Stimulated activated memory B cell treated with anti-CD40 and anti-IgM and Interleukin-4, amounts not matched to agents 10 μg/mL and 1 μg/mL and 100 μg/mL, for 72 hours (primary cell): ENCODE measurements at regions not wholly inside any gene's neighbourhood (a gene's known extent, or its start where the extent isn't known, plus 50 kb on each side); places are given as distances from the start of the nearest gene placed in this dataset.
"Not testable (repeated sequence)": the region's sequence is repeated elsewhere in the genome, so short reads cannot be mapped to it uniquely, and the experiment has no call there.

Source experiments
- ATAC-seq: fragments of 150-1000 bp; cut with Tn5 transposase; 2 replicates; pipeline ENCODE4 v1.10.0; 2021
- H3K27ac Mint-ChIP-seq: one replicate; pipeline ENCODE4 v1.8.0; 2022; ENCODE audit warnings: mild to moderate bottlenecking, mixed read lengths
- H3K27me3 Mint-ChIP-seq: one replicate; pipeline ENCODE4 v1.8.0; 2022; ENCODE audit warnings: mixed read lengths
- H3K36me3 Mint-ChIP-seq: one replicate; pipeline ENCODE4 v1.8.0; 2022; ENCODE audit warnings: mixed read lengths
- H3K4me1 Mint-ChIP-seq: one replicate; pipeline ENCODE4 v1.8.0; 2022; ENCODE audit warnings: mixed read lengths
- H3K4me3 Mint-ChIP-seq: one replicate; pipeline ENCODE4 v1.8.0; 2022; ENCODE audit warnings: mild to moderate bottlenecking, moderate library complexity, mixed read lengths
- H3K9me3 Mint-ChIP-seq: one replicate; pipeline ENCODE4 v1.8.0; 2022; ENCODE audit warnings: mixed read lengths

DNA sequence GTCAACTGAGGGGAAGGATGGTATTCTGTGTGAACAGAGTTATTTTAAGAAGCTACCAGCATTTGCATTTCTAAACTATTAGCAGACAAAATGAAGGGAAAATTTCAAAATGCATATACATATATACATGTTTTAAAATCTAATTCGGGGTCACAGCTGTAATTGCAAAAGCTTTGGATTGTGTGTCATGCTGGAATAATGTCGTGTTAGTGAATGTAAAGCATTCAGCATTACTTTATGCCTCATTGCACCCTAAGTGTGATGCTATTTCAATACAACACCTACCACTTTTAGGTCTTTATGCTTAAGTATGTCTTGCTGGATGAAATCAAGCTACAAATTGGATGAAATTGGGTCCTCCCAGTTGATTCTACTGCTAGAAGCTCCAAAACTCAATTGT lies 687.6 kb upstream of the MEF2C start:
- no peak for ATAC-seq
- Mint-ChIP-seq H3K9me3 (no peaks in the 10 kb centered on the region), H3K4me1 (no peaks in the 10 kb centered on the region), H3K27ac (no peak overlapping the region), H3K27me3 (no peaks in the 10 kb centered on the region), H3K36me3 (no peaks in the 10 kb centered on the region), H3K4me3 (no peak overlapping the region)

DNA sequence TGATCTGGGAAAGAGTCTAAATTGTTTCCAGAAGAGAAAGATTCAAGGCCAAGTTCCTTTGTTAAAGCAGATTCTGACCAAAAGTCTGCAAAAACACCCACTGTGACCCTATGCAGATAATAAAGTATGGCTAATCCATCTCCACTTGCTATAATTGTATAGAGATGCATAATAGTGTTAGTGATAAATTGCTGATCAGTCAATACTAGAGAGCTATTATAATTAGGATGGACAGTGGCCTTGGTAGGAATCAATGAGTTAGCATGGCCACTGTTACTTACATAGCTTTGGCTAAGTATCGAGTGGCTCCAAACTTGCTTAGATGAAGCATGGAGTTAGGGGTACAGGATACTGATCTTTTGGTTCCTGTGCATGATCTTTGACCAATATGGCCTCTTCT lies 683.4 kb upstream of the MEF2C start:
- no peak overlapping the region for H3K4me3 Mint-ChIP-seq
- H3K4me1 Mint-ChIP-seq = no peaks in the 10 kb centered on the region
- no peaks in the 10 kb centered on the region for H3K36me3 Mint-ChIP-seq
- no peak overlapping the region for H3K27ac Mint-ChIP-seq
- ATAC-seq = no peak
- H3K9me3 Mint-ChIP-seq = no peaks in the 10 kb centered on the region
- no peaks in the 10 kb centered on the region for H3K27me3 Mint-ChIP-seq

DNA sequence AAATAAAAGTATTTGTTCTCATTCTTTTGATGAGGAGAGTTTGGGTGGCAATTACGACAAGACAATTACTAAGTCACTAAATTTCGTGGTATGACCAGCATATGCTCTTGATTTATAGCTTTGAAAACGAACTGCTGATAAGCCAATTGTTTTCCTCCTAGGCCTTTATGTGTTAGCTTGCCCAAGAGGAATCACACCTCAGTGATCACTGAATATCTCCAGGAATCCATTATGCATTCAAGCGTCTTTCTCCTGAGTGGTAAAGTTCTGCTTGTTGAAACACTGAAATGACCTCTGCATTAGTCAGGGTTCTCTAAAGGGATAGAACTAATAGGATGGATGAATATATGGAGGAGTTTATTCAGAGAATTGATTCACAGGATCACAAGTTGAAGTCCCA lies 677.7 kb upstream of the MEF2C start:
- no peaks in the 10 kb centered on the region for H3K27me3 Mint-ChIP-seq
- H3K36me3 Mint-ChIP-seq = no peaks in the 10 kb centered on the region
- no peak overlapping the region for H3K4me3 Mint-ChIP-seq
- no peaks in the 10 kb centered on the region for H3K4me1 Mint-ChIP-seq
- no peak for ATAC-seq
- H3K9me3 Mint-ChIP-seq = no peaks in the 10 kb centered on the region
- no peak overlapping the region for H3K27ac Mint-ChIP-seq

DNA sequence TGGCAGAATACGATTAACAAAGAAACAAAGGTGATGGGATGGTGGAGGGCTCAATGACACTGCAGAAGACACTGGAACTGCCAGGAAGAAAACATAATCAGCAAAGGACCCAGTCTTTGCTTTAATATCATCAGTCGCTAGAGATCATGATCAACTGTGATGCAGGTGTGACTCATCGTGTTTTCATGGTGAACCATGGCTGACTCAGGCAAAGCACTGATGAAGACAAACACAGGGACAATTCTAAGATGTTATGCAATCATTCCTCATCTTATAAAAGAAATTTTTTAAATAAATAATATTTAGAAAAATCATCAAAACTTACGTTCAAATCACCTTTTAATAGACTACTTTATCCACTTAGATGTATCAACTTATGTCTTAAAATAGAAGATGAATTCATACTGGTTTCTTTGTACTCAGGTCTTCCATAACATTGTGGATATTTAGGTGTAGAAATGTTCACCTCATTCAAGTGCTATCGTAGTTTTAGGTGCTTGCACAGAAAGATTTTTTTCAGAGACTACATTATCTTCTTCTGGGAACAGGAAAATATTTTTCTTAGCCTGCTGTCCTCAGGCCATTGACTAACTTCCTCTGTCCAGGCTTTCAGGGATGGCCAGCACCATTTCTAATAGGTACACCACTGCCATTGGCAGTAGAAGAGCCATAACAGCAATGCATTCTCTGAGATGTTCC lies 673.4 kb upstream of the MEF2C start:
- Mint-ChIP-seq H3K27me3 (no peaks in the 10 kb centered on the region), H3K4me3 (no peak overlapping the region), H3K4me1 (no peaks in the 10 kb centered on the region), H3K27ac (no peak overlapping the region), H3K9me3 (no peaks in the 10 kb centered on the region), H3K36me3 (no peaks in the 10 kb centered on the region)
- no peak for ATAC-seq

DNA sequence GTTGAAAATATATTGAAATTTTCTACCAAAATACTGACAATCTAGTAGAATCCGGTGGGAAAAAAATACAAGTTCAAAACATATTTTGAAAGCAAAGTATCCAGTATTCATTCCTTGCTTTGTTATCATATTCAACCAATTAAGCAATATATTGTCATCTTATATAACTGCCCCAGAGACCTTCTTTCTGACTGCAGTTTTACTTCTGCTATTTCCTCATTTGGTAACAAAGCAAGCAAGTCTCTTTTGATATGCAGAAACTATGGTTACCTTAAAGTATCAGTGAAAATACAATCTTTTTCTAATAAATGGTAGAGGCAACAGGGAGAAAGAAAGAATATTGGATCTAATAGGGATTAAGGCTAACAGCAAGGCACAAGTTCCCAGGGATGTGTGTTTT lies 663.7 kb upstream of the MEF2C start:
- Mint-ChIP-seq H3K27me3 (no peaks in the 10 kb centered on the region), H3K9me3 (no peaks in the 10 kb centered on the region), H3K4me1 (peaks cover 7% of the 10 kb centered on the region), H3K27ac (no peak overlapping the region), H3K4me3 (no peak overlapping the region), H3K36me3 (no peaks in the 10 kb centered on the region)
- ATAC-seq = no peak

DNA sequence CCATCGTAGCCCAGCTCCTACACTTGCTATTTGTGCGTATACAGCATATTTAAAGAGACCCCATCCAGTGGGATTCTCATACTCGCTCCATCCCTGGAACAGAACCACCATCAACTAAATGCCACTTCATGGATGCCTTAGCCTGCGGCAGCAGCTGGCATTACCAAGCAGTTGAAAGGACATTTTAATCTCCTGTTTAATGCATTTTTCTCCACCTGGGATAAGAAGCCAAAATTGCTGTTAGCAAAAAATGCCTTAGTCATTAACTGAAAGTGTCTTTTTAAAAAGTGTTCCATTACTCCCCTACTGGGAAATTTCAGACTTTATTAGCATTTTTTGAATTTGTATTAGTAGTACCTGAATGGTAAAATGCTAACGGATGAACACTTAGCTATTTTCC lies 662.6 kb upstream of the MEF2C start:
- H3K27me3 Mint-ChIP-seq = no peaks in the 10 kb centered on the region
- no peaks in the 10 kb centered on the region for H3K36me3 Mint-ChIP-seq
- peaks cover 7% of the 10 kb centered on the region for H3K4me1 Mint-ChIP-seq
- no peak for ATAC-seq
- H3K9me3 Mint-ChIP-seq = no peaks in the 10 kb centered on the region
- no peak overlapping the region for H3K4me3 Mint-ChIP-seq
- H3K27ac Mint-ChIP-seq = no peak overlapping the region

DNA sequence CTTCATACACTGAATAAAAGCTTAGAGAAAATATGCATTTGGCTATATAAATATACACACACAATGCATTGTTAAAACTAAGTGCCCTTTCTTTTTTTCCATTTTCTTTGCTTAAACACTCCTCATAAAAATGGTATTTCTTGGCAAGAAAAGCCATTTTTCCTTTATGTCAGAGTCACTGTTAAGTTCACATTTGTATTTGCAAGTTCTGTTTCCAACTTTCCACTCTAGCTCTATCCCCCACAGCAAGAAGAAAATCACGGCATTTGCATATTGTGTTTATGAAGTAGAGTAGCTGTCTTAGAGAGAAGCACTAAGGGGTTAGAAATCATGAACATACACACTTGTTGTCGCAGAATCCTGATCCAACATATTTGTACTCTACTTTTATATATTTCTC lies 662.1 kb upstream of the MEF2C start:
- Mint-ChIP-seq H3K4me3 (no peak overlapping the region), H3K36me3 (no peaks in the 10 kb centered on the region)

DNA sequence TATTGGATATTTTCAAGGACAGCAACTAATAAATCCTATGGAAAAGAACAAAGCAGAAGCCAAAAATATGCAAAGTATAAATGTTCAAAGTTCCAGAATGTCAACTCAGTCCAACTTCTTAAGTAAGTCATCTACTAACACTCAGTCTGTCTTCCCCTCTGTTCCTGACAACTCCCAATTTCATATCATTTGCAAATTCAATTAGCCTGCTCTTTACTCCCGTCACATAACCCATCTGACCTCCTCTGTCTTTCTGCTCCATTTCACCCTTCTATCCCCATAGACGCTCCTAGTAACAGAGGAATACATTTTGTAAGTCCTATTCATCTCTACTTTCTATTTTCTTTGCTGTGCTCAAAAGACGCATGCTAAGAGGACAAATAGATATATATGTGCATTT lies 659.8 kb upstream of the MEF2C start:
- H3K9me3 Mint-ChIP-seq = no peaks in the 10 kb centered on the region
- no peak overlapping the region for H3K4me3 Mint-ChIP-seq
- H3K27ac Mint-ChIP-seq = no peak overlapping the region
- peaks cover 7% of the 10 kb centered on the region for H3K4me1 Mint-ChIP-seq
- H3K27me3 Mint-ChIP-seq = no peaks in the 10 kb centered on the region
- ATAC-seq = no peak
- H3K36me3 Mint-ChIP-seq = no peaks in the 10 kb centered on the region

More for the DNA sequence above, 662.1 kb upstream of the MEF2C start:
- peaks cover 7% of the 10 kb centered on the region for H3K4me1 Mint-ChIP-seq
- no peak for ATAC-seq
- H3K27ac Mint-ChIP-seq = no peak overlapping the region
- H3K27me3 Mint-ChIP-seq = no peaks in the 10 kb centered on the region
- no peaks in the 10 kb centered on the region for H3K9me3 Mint-ChIP-seq

DNA sequence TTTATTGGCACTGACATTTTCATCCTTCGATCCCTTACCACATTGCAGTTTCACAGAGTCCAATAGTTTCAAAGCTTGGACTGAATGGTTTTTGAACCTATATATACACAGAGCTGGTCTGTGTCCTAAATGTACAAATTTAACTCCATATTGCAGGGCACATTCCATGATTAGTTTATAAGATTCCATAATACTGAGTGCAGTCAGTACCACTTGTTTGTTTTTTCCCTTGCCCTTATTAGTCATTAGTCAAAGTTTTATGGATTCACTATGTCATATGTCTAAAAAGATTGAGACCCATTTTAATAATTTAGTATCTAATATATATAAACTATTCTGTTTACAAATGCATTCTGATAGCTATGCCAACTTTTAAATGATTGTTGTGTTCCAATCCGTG lies 654.8 kb upstream of the MEF2C start:
- Mint-ChIP-seq H3K4me3 (no peak overlapping the region), H3K27me3 (no peaks in the 10 kb centered on the region), H3K36me3 (no peaks in the 10 kb centered on the region), H3K9me3 (no peaks in the 10 kb centered on the region), H3K4me1 (peaks cover 9% of the 10 kb centered on the region), H3K27ac (no peak overlapping the region)
- ATAC-seq = no peak

DNA sequence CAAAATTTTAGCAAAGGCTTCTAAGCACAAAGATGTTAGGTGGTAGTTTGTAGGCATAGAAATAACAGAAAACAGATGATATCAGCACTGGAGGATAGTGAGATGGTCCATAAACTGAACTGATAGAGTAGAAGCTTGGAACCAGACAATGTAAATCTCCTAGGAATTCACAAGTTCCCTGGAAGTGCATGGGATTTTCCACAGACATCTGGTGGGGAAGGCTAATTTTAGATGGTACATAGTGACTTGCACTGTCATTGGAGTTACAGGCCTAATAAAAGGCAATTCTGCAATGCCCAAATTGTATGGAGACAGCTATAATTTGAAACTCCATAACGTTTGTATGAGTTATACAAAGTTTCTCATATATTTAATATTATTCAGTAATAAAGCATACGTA lies 653.0 kb upstream of the MEF2C start:
- Mint-ChIP-seq H3K36me3 (no peaks in the 10 kb centered on the region), H3K27ac (no peak overlapping the region), H3K4me1 (peaks cover 9% of the 10 kb centered on the region), H3K9me3 (no peaks in the 10 kb centered on the region), H3K27me3 (no peaks in the 10 kb centered on the region), H3K4me3 (no peak overlapping the region)
- ATAC-seq = no peak

DNA sequence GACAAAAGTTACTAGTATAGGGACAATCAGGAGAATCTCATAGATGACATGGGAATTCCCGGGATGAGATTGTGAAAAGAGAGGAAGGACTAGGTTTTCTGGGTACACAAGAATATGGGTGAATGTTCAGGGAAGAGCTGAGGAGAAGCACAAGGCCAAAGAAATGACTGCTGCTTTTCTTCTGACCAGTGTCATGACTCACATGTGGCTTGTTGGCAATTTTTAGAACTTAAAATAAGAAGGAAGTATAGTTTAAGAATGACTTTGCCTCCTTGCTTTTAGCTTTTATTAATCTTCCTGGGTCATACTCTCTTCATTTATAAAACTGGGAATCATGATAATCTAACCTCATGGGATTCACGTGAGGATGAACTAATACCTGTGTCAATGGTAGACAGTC lies 652.4 kb upstream of the MEF2C start:
- Mint-ChIP-seq H3K27me3 (no peaks in the 10 kb centered on the region), H3K9me3 (no peaks in the 10 kb centered on the region), H3K4me1 (peaks cover 9% of the 10 kb centered on the region), H3K27ac (no peak overlapping the region), H3K36me3 (no peaks in the 10 kb centered on the region), H3K4me3 (no peak overlapping the region)
- ATAC-seq = no peak

DNA sequence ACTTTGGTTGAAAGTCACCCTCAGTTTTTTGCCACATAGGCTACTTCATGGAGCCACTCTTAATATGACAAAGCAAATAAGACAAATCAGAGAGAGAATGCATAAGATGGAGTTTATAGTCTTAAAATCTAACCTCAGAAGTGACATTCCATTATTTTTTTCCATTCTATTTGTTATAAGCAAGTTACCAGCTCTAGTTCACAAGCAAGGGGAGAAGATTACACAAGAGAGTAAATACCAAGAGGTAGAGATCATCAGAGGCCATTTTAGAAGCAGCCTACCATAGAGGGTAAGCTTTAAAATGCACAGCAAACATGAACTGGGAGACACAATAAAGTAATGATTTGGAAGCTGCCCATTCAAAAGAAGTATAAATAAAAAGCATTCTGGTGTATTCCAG lies 651.3 kb upstream of the MEF2C start:
- Mint-ChIP-seq H3K4me1 (peaks cover 9% of the 10 kb centered on the region), H3K27ac (no peak overlapping the region), H3K9me3 (no peaks in the 10 kb centered on the region), H3K4me3 (no peak overlapping the region), H3K27me3 (no peaks in the 10 kb centered on the region), H3K36me3 (no peaks in the 10 kb centered on the region)
- no peak for ATAC-seq

DNA sequence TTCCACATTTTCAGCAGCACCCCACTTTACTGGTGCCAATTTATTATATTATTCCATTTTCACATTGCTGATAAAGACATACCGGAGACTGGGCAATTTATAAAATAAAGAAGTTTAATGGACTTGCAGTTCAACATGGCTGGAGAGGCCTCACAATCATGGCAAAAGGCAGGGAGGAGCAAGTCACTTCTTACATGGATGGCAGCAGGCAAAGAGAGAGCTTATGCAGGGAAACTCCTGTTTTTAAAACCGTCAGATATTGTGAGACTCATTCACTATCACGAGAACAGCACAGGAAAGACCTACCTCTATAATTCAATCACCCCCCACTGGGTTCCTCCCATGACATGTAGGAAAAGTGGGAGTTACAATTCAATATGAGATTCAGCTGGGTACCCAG lies 641.8 kb upstream of the MEF2C start:
- H3K36me3 Mint-ChIP-seq = no peaks in the 10 kb centered on the region
- ATAC-seq = no peak
- H3K27me3 Mint-ChIP-seq = no peaks in the 10 kb centered on the region
- H3K27ac Mint-ChIP-seq = no peak overlapping the region
- no peak overlapping the region for H3K4me3 Mint-ChIP-seq
- peaks cover 9% of the 10 kb centered on the region for H3K9me3 Mint-ChIP-seq
- no peaks in the 10 kb centered on the region for H3K4me1 Mint-ChIP-seq

DNA sequence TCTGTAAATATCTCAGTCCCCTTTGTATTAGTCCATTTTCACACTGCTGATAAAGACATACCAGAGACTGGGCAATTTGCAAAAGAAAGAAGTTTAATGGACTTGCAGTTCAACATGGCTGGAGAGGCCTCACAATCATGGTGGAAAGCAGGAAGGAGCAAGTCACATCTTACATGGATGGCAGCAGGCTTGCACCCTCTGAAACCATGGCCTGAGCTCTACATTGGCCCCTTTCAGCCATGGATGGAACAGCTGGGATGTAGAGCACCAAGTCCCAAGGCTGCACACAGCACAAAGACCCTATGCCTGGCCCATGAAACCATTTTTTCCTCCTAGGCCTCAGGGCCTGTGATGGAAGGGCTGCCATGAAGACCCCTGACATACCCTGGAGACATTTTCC lies 640.9 kb upstream of the MEF2C start:
- not testable (repeated sequence) for H3K36me3 Mint-ChIP-seq, H3K4me3 Mint-ChIP-seq, H3K27ac Mint-ChIP-seq, ATAC-seq, H3K27me3 Mint-ChIP-seq, H3K9me3 Mint-ChIP-seq, H3K4me1 Mint-ChIP-seq

DNA sequence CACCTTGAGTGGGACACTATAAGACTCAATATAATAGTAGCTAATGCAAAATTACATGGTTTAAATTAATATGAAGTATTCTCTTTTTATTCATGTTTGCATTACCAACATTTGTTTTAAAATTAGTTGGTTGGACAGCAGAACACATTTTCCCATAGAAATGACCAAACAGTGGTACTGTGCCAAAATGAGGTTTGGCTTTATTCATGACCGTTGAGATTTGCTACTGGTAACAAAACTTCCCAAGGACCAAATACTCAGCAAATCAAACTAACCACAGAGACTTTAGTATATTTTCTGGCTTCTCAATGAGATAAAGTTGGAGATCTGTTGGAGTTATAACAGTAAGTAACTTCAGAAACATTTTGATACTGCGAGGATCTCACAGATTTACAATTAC lies 637.8 kb upstream of the MEF2C start:
- H3K27ac Mint-ChIP-seq = no peak overlapping the region
- H3K27me3 Mint-ChIP-seq = no peaks in the 10 kb centered on the region
- no peaks in the 10 kb centered on the region for H3K4me1 Mint-ChIP-seq
- no peaks in the 10 kb centered on the region for H3K36me3 Mint-ChIP-seq
- peaks cover 7% of the 10 kb centered on the region for H3K9me3 Mint-ChIP-seq
- no peak overlapping the region for H3K4me3 Mint-ChIP-seq
- ATAC-seq = no peak

DNA sequence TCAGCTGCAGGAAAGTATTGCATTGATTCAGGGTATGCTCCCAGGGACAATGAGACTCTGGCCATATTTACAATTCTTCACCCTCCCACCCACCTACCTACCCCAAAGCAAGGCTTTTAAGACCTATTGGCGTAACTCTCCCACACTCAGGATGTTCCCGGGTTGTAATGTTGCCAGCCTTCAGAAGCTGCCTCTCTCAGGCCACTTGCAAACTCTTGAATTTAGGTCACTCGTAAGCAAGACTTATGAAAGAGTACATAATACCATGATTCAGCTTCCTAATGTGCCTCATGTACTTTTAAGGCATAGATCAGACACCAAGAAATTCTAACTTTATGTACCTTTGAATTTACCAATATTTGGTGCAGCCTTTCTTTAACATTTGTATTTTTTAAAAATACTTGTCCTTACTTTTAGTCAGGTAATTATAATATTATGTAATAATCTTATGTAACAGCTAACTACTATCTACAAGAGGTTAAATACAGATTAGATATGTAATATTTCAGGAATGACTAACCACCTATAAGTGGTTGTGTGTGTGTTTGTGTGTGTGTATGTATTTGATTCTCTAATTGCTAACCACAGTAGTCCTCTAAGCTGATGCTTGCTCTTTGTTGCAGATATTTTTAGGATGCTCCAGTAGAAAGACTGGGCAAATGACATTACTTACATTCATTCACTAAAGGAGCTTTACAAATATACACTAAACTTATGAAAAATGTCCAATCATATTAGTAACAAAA lies 630.5 kb upstream of the MEF2C start:
- Mint-ChIP-seq H3K4me3 (no peak overlapping the region), H3K4me1 (no peaks in the 10 kb centered on the region), H3K36me3 (no peaks in the 10 kb centered on the region), H3K9me3 (no peaks in the 10 kb centered on the region), H3K27ac (no peak overlapping the region), H3K27me3 (no peaks in the 10 kb centered on the region)
- ATAC-seq = no peak
